Erythroblast (primary cell): ENCODE measurements at regions not wholly inside any gene's neighbourhood (a gene's known extent, or its start where the extent isn't known, plus 50 kb on each side); places are given as distances from the start of the nearest gene placed in this dataset.
"Not testable (repeated sequence)": the region's sequence is repeated elsewhere in the genome, so short reads cannot be mapped to it uniquely, and the experiment has no call there.

Experiments
- GATA1 ChIP-seq: IDR thresholded peaks from 2 replicates; pipeline ENCODE4 v1.6.1; 2011; ENCODE audit warnings: low read depth, mild to moderate bottlenecking, control low read depth, low read length, moderate library complexity
- POLR2A ChIP-seq: IDR thresholded peaks from 2 replicates; pipeline ENCODE4 v1.6.1; 2011; ENCODE audit warnings: mild to moderate bottlenecking, low read length

- not testable (repeated sequence) for TF ChIP-seq POLR2A, GATA1
Observed at GRCh38 chr1:161444255-161444654, 61.0 kb upstream of the FCGR2A start.
